ENCODE measurements at regions not wholly inside any gene's neighbourhood (a gene's known extent, or its start where the extent isn't known, plus 50 kb on each side); places are given as distances from the start of the nearest gene placed in this dataset.

GRCh38 chr5:141779503-141779973 lies 97.5 kb upstream of the ARAP3 start:
- Histone ChIP-seq H3K27ac (ENCODE audit: low read depth, low read length) (no peak overlapping the region), H3K36me3 (ENCODE audit: control insufficient read depth in 3 of 3, insufficient read depth in 3 of 3, low read length in 3 of 3) (no peaks in the 10 kb centered on the region)

GRCh38 chr5:141778683-141779082 lies 96.7 kb upstream of the ARAP3 start:
- Histone ChIP-seq H3K4me3 (ENCODE audit: low read length in 3 of 3) (no peak overlapping the region), H3K4me1 (ENCODE audit: control insufficient read depth in 3 of 3, insufficient read depth in 3 of 3, low read length in 3 of 3) (peaks cover 2 to 12% (median 6%) of the 10 kb centered on the region in 3 donors), H3K27ac (ENCODE audit: low read depth, low read length) (no peak overlapping the region), H3K9me3 (ENCODE audit: control insufficient read depth in 3 of 3, low read length in 3 of 3) (no peaks in the 10 kb centered on the region), H3K27me3 (ENCODE audit: control insufficient read depth in 3 of 3, insufficient read depth in 3 of 3, low read length in 3 of 3) (peaks cover 0 to 12% (median 7%) of the 10 kb centered on the region in 3 donors), H3K9ac (ENCODE audit: low read depth in 1 of 3, low read length in 3 of 3) (no peak overlapping the region), H3K36me3 (ENCODE audit: control insufficient read depth in 3 of 3, insufficient read depth in 3 of 3, low read length in 3 of 3) (no peaks in the 10 kb centered on the region)

More at GRCh38 chr5:141779503-141779973, 97.5 kb upstream of the ARAP3 start:
- Histone ChIP-seq H3K4me3 (ENCODE audit: low read length in 3 of 3) (no peak overlapping the region), H3K9me3 (ENCODE audit: control insufficient read depth in 3 of 3, low read length in 3 of 3) (no peaks in the 10 kb centered on the region), H3K4me1 (ENCODE audit: control insufficient read depth in 3 of 3, insufficient read depth in 3 of 3, low read length in 3 of 3) (peaks cover 2 to 12% (median 6%) of the 10 kb centered on the region in 3 donors), H3K27me3 (ENCODE audit: control insufficient read depth in 3 of 3, insufficient read depth in 3 of 3, low read length in 3 of 3) (peaks cover 0 to 12% (median 0%) of the 10 kb centered on the region in 3 donors), H3K9ac (ENCODE audit: low read depth in 1 of 3, low read length in 3 of 3) (no peak overlapping the region)

- no peak overlapping the region for H3K9ac ChIP-seq (ENCODE audit: low read depth in 1 of 3, low read length in 3 of 3)
- no peak overlapping the region for H3K4me3 ChIP-seq (ENCODE audit: low read length in 3 of 3)
- no peaks in the 10 kb centered on the region for H3K36me3 ChIP-seq (ENCODE audit: control insufficient read depth in 3 of 3, insufficient read depth in 3 of 3, low read length in 3 of 3)
- H3K27me3 ChIP-seq (ENCODE audit: control insufficient read depth in 3 of 3, insufficient read depth in 3 of 3, low read length in 3 of 3), result peaks cover 0 to 12% (median 7%) of the 10 kb centered on the region in 3 donors
- H3K4me1 ChIP-seq (ENCODE audit: control insufficient read depth in 3 of 3, insufficient read depth in 3 of 3, low read length in 3 of 3), result peaks cover 2 to 12% (median 6%) of the 10 kb centered on the region in 3 donors
- no peaks in the 10 kb centered on the region for H3K9me3 ChIP-seq (ENCODE audit: control insufficient read depth in 3 of 3, low read length in 3 of 3)
- no peak overlapping the region for H3K27ac ChIP-seq (ENCODE audit: low read depth, low read length)
These were observed 96.2 kb upstream of the ARAP3 start for GRCh38 chr5:141778206-141778605.

- no peak overlapping the region for H3K27ac ChIP-seq (ENCODE audit: low read depth, low read length)
- H3K4me1 ChIP-seq (ENCODE audit: control insufficient read depth in 3 of 3, insufficient read depth in 3 of 3, low read length in 3 of 3), result peaks cover 2 to 12% (median 6%) of the 10 kb centered on the region in 3 donors
- H3K9me3 ChIP-seq (ENCODE audit: control insufficient read depth in 3 of 3, low read length in 3 of 3), result no peaks in the 10 kb centered on the region
- no peak overlapping the region for H3K4me3 ChIP-seq (ENCODE audit: low read length in 3 of 3)
- H3K36me3 ChIP-seq (ENCODE audit: control insufficient read depth in 3 of 3, insufficient read depth in 3 of 3, low read length in 3 of 3), result no peaks in the 10 kb centered on the region
- H3K9ac ChIP-seq (ENCODE audit: low read depth in 1 of 3, low read length in 3 of 3), result no peak overlapping the region
- peaks cover 0 to 12% (median 7%) of the 10 kb centered on the region in 3 donors for H3K27me3 ChIP-seq (ENCODE audit: control insufficient read depth in 3 of 3, insufficient read depth in 3 of 3, low read length in 3 of 3)
These were observed 95.7 kb upstream of the ARAP3 start for GRCh38 chr5:141777711-141778110.

GRCh38 chr5:141777130-141777529 lies 95.1 kb upstream of the ARAP3 start:
- peaks cover 0 to 11% (median 10%) of the 10 kb centered on the region in 3 donors for H3K27me3 ChIP-seq (ENCODE audit: control insufficient read depth in 3 of 3, insufficient read depth in 3 of 3, low read length in 3 of 3)

GRCh38 chr5:141773779-141774562 lies 91.9 kb upstream of the ARAP3 start:
- H3K27ac ChIP-seq (ENCODE audit: low read depth, low read length), result no peak overlapping the region
- H3K4me3 ChIP-seq (ENCODE audit: low read length in 3 of 3), result no peak overlapping the region
- no peaks in the 10 kb centered on the region for H3K36me3 ChIP-seq (ENCODE audit: control insufficient read depth in 3 of 3, insufficient read depth in 3 of 3, low read length in 3 of 3)
- peaks cover 0 to 10% (median 5%) of the 10 kb centered on the region in 3 donors for H3K27me3 ChIP-seq (ENCODE audit: control insufficient read depth in 3 of 3, insufficient read depth in 3 of 3, low read length in 3 of 3)
- no peaks in the 10 kb centered on the region for H3K4me1 ChIP-seq (ENCODE audit: control insufficient read depth in 3 of 3, insufficient read depth in 3 of 3, low read length in 3 of 3)
- no peaks in the 10 kb centered on the region for H3K9me3 ChIP-seq (ENCODE audit: control insufficient read depth in 3 of 3, low read length in 3 of 3)
- no peak overlapping the region for H3K9ac ChIP-seq (ENCODE audit: low read depth in 1 of 3, low read length in 3 of 3)

More at GRCh38 chr5:141777130-141777529, 95.1 kb upstream of the ARAP3 start:
- no peaks in the 10 kb centered on the region for H3K9me3 ChIP-seq (ENCODE audit: control insufficient read depth in 3 of 3, low read length in 3 of 3)
- H3K27ac ChIP-seq (ENCODE audit: low read depth, low read length), result no peak overlapping the region
- H3K4me3 ChIP-seq (ENCODE audit: low read length in 3 of 3), result no peak overlapping the region
- no peak overlapping the region for H3K9ac ChIP-seq (ENCODE audit: low read depth in 1 of 3, low read length in 3 of 3)
- H3K36me3 ChIP-seq (ENCODE audit: control insufficient read depth in 3 of 3, insufficient read depth in 3 of 3, low read length in 3 of 3), result no peaks in the 10 kb centered on the region
- peaks cover 2 to 12% (median 6%) of the 10 kb centered on the region in 3 donors for H3K4me1 ChIP-seq (ENCODE audit: control insufficient read depth in 3 of 3, insufficient read depth in 3 of 3, low read length in 3 of 3)

- Histone ChIP-seq H3K4me3 (ENCODE audit: low read length in 3 of 3) (no peak overlapping the region), H3K9ac (ENCODE audit: low read depth in 1 of 3, low read length in 3 of 3) (no peak overlapping the region), H3K27me3 (ENCODE audit: control insufficient read depth in 3 of 3, insufficient read depth in 3 of 3, low read length in 3 of 3) (peaks cover 0 to 10% (median 0%) of the 10 kb centered on the region in 3 donors), H3K9me3 (ENCODE audit: control insufficient read depth in 3 of 3, low read length in 3 of 3) (no peaks in the 10 kb centered on the region), H3K4me1 (ENCODE audit: control insufficient read depth in 3 of 3, insufficient read depth in 3 of 3, low read length in 3 of 3) (no peaks in the 10 kb centered on the region), H3K36me3 (ENCODE audit: control insufficient read depth in 3 of 3, insufficient read depth in 3 of 3, low read length in 3 of 3) (no peaks in the 10 kb centered on the region), H3K27ac (ENCODE audit: low read depth, low read length) (no peak overlapping the region)
These were observed 90.3 kb upstream of the ARAP3 start for GRCh38 chr5:141772281-141772680.

- Histone ChIP-seq H3K4me3 (ENCODE audit: low read length in 3 of 3) (no peak overlapping the region), H3K9ac (ENCODE audit: low read depth in 1 of 3, low read length in 3 of 3) (no peak overlapping the region), H3K4me1 (ENCODE audit: control insufficient read depth in 3 of 3, insufficient read depth in 3 of 3, low read length in 3 of 3) (no peaks in the 10 kb centered on the region), H3K27ac (ENCODE audit: low read depth, low read length) (no peak overlapping the region), H3K9me3 (ENCODE audit: control insufficient read depth in 3 of 3, low read length in 3 of 3) (no peaks in the 10 kb centered on the region), H3K36me3 (ENCODE audit: control insufficient read depth in 3 of 3, insufficient read depth in 3 of 3, low read length in 3 of 3) (no peaks in the 10 kb centered on the region), H3K27me3 (ENCODE audit: control insufficient read depth in 3 of 3, insufficient read depth in 3 of 3, low read length in 3 of 3) (peaks cover 0 to 13% (median 0%) of the 10 kb centered on the region in 3 donors)
These were observed 89.5 kb upstream of the ARAP3 start for GRCh38 chr5:141771562-141771961.

GRCh38 chr5:141771031-141771430 lies 89.0 kb upstream of the ARAP3 start:
- H3K9me3 ChIP-seq (ENCODE audit: control insufficient read depth in 3 of 3, low read length in 3 of 3), result no peaks in the 10 kb centered on the region
- H3K27me3 ChIP-seq (ENCODE audit: control insufficient read depth in 3 of 3, insufficient read depth in 3 of 3, low read length in 3 of 3), result peaks cover 0 to 13% (median 0%) of the 10 kb centered on the region in 3 donors
- no peak overlapping the region for H3K9ac ChIP-seq (ENCODE audit: low read depth in 1 of 3, low read length in 3 of 3)
- H3K4me1 ChIP-seq (ENCODE audit: control insufficient read depth in 3 of 3, insufficient read depth in 3 of 3, low read length in 3 of 3), result no peaks in the 10 kb centered on the region
- H3K4me3 ChIP-seq (ENCODE audit: low read length in 3 of 3), result no peak overlapping the region
- no peaks in the 10 kb centered on the region for H3K36me3 ChIP-seq (ENCODE audit: control insufficient read depth in 3 of 3, insufficient read depth in 3 of 3, low read length in 3 of 3)
- H3K27ac ChIP-seq (ENCODE audit: low read depth, low read length), result no peak overlapping the region

- Histone ChIP-seq H3K9ac (ENCODE audit: low read depth in 1 of 3, low read length in 3 of 3) (no peak overlapping the region), H3K9me3 (ENCODE audit: control insufficient read depth in 3 of 3, low read length in 3 of 3) (no peaks in the 10 kb centered on the region), H3K4me3 (ENCODE audit: low read length in 3 of 3) (no peak overlapping the region), H3K27ac (ENCODE audit: low read depth, low read length) (no peak overlapping the region), H3K36me3 (ENCODE audit: control insufficient read depth in 3 of 3, insufficient read depth in 3 of 3, low read length in 3 of 3) (no peaks in the 10 kb centered on the region), H3K27me3 (ENCODE audit: control insufficient read depth in 3 of 3, insufficient read depth in 3 of 3, low read length in 3 of 3) (peaks cover 0 to 13% (median 0%) of the 10 kb centered on the region in 3 donors), H3K4me1 (ENCODE audit: control insufficient read depth in 3 of 3, insufficient read depth in 3 of 3, low read length in 3 of 3) (no peaks in the 10 kb centered on the region)
These were observed 87.6 kb upstream of the ARAP3 start for GRCh38 chr5:141769671-141770070.
